ENCODE measurements at regions not wholly inside any gene's neighbourhood (a gene's known extent, or its start where the extent isn't known, plus 50 kb on each side); places are given as distances from the start of the nearest gene placed in this dataset.

DNA sequence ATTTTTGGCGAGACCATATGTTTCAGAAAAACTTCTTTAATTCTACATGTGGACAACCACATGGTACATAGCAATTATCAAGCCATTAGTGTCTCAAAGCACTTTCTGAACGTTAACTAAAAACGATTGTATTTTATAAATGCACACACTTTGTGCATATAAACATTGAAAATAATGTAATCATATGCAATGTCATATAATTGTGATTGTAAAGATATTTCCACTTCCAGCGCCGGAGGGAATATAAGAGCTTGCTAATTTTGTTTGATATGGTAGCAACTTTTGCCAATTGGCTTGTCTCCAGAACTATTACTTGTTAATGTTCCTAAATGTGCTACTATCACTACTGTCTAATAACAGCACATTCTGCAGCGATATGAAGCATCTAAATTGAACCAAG, 162.3 kb upstream of the SMIM31 start:
- TF ChIP-seq SP1 (CRISPR knock-in tag; conservative IDR thresholded peaks at IDR 0.05) (no peak), ATF2 (CRISPR knock-in tag; IDR thresholded peaks at IDR 0.05; ENCODE audit: borderline replicate concordance, low read depth) (no peak), ZNF138 (CRISPR knock-in tag; conservative IDR thresholded peaks at IDR 0.05) (no peak), GTF2I (CRISPR knock-in tag; conservative IDR thresholded peaks at IDR 0.05) (no peak), CREB1 (CRISPR knock-in tag; IDR thresholded peaks at IDR 0.05) (no peak), ETV6 (CRISPR knock-in tag; IDR thresholded peaks at IDR 0.05) (no peak), MAX (CRISPR knock-in tag; IDR thresholded peaks at IDR 0.05) (no peak), NR2C2 (CRISPR knock-in tag; IDR thresholded peaks at IDR 0.05) (no peak), CREM (CRISPR knock-in tag; IDR thresholded peaks at IDR 0.05) (no peak)
- TF ChIP-seq, protein P1, sequence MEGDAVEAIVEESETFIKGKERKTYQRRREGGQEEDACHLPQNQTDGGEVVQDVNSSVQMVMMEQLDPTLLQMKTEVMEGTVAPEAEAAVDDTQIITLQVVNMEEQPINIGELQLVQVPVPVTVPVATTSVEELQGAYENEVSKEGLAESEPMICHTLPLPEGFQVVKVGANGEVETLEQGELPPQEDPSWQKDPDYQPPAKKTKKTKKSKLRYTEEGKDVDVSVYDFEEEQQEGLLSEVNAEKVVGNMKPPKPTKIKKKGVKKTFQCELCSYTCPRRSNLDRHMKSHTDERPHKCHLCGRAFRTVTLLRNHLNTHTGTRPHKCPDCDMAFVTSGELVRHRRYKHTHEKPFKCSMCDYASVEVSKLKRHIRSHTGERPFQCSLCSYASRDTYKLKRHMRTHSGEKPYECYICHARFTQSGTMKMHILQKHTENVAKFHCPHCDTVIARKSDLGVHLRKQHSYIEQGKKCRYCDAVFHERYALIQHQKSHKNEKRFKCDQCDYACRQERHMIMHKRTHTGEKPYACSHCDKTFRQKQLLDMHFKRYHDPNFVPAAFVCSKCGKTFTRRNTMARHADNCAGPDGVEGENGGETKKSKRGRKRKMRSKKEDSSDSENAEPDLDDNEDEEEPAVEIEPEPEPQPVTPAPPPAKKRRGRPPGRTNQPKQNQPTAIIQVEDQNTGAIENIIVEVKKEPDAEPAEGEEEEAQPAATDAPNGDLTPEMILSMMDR (IDR thresholded peaks at IDR 0.05): no peak
- TF ChIP-seq, protein P2, sequence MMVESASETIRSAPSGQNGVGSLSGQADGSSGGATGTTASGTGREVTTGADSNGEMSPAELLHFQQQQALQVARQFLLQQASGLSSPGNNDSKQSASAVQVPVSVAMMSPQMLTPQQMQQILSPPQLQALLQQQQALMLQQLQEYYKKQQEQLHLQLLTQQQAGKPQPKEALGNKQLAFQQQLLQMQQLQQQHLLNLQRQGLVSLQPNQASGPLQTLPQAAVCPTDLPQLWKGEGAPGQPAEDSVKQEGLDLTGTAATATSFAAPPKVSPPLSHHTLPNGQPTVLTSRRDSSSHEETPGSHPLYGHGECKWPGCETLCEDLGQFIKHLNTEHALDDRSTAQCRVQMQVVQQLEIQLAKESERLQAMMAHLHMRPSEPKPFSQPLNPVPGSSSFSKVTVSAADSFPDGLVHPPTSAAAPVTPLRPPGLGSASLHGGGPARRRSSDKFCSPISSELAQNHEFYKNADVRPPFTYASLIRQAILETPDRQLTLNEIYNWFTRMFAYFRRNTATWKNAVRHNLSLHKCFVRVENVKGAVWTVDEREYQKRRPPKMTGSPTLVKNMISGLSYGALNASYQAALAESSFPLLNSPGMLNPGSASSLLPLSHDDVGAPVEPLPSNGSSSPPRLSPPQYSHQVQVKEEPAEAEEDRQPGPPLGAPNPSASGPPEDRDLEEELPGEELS (CRISPR knock-in tag; IDR thresholded peaks at IDR 0.05): no peak
- TF ChIP-seq, protein P3, sequence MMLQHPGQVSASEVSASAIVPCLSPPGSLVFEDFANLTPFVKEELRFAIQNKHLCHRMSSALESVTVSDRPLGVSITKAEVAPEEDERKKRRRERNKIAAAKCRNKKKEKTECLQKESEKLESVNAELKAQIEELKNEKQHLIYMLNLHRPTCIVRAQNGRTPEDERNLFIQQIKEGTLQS (CRISPR knock-in tag; conservative IDR thresholded peaks at IDR 0.05): no peak
- TF ChIP-seq, protein P4, sequence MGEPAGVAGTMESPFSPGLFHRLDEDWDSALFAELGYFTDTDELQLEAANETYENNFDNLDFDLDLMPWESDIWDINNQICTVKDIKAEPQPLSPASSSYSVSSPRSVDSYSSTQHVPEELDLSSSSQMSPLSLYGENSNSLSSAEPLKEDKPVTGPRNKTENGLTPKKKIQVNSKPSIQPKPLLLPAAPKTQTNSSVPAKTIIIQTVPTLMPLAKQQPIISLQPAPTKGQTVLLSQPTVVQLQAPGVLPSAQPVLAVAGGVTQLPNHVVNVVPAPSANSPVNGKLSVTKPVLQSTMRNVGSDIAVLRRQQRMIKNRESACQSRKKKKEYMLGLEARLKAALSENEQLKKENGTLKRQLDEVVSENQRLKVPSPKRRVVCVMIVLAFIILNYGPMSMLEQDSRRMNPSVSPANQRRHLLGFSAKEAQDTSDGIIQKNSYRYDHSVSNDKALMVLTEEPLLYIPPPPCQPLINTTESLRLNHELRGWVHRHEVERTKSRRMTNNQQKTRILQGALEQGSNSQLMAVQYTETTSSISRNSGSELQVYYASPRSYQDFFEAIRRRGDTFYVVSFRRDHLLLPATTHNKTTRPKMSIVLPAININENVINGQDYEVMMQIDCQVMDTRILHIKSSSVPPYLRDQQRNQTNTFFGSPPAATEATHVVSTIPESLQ (CRISPR knock-in tag; IDR thresholded peaks at IDR 0.05): no peak

Measured in WTC11 (cell line).